HG02759 (cell line): ENCODE measurements at regions not wholly inside any gene's neighbourhood (a gene's known extent, or its start where the extent isn't known, plus 50 kb on each side); places are given as distances from the start of the nearest gene placed in this dataset.

Experiments
- ATAC-seq: cut with Tn5 transposase; IDR thresholded peaks from one replicate; pipeline ENCODE4 v1.9.1; 2021; ENCODE audit warnings: mild to moderate bottlenecking, moderate library complexity; ENCODE audit not compliant: unreplicated experiment

- no peak for ATAC-seq
These were observed 53.1 kb upstream of the GLRA2 start for GRCh38 chrX:14476205-14476604.

GRCh38 chrX:14449773-14450172, 79.6 kb upstream of the GLRA2 start:
- no peak for ATAC-seq

GRCh38 chrX:14448406-14448805, 80.9 kb upstream of the GLRA2 start:
- ATAC-seq: no peak

- no peak for ATAC-seq
These were observed 89.2 kb upstream of the GLRA2 start for GRCh38 chrX:14440106-14440505.

GRCh38 chrX:14427614-14428013, 101.7 kb upstream of the GLRA2 start:
- no peak for ATAC-seq

- no peak for ATAC-seq
These were observed 108.5 kb upstream of the GLRA2 start for GRCh38 chrX:14420841-14421240.

- no peak for ATAC-seq
These were observed 116.7 kb upstream of the GLRA2 start for GRCh38 chrX:14412686-14413085.

GRCh38 chrX:14411326-14411725, 118.0 kb upstream of the GLRA2 start:
- ATAC-seq: no peak

GRCh38 chrX:14409341-14409740, 120.0 kb upstream of the GLRA2 start:
- no peak for ATAC-seq

GRCh38 chrX:14406225-14406624, 123.1 kb upstream of the GLRA2 start:
- no peak for ATAC-seq

GRCh38 chrX:14398725-14399124, 130.6 kb upstream of the GLRA2 start:
- ATAC-seq: no peak

- ATAC-seq: no peak
These were observed 139.7 kb upstream of the GLRA2 start for GRCh38 chrX:14389682-14390081.

- no peak for ATAC-seq
These were observed 142.4 kb upstream of the GLRA2 start for GRCh38 chrX:14386981-14387380.

GRCh38 chrX:14380044-14380443, 149.3 kb upstream of the GLRA2 start:
- no peak for ATAC-seq

- ATAC-seq: no peak
These were observed 151.9 kb upstream of the GLRA2 start for GRCh38 chrX:14377427-14377826.

GRCh38 chrX:14363728-14364127, 165.6 kb upstream of the GLRA2 start:
- ATAC-seq: no peak

GRCh38 chrX:14362721-14363120, 166.6 kb upstream of the GLRA2 start:
- no peak for ATAC-seq

GRCh38 chrX:14361435-14361834, 167.9 kb upstream of the GLRA2 start:
- no peak for ATAC-seq

- ATAC-seq: no peak
These were observed 169.6 kb upstream of the GLRA2 start for GRCh38 chrX:14359727-14360126.

GRCh38 chrX:14359316-14359715, 170.0 kb upstream of the GLRA2 start:
- no peak for ATAC-seq

GRCh38 chrX:14357314-14357713, 172.0 kb upstream of the GLRA2 start:
- no peak for ATAC-seq

- ATAC-seq: no peak
These were observed 172.9 kb upstream of the GLRA2 start for GRCh38 chrX:14356401-14356800.

GRCh38 chrX:14355556-14355955, 173.8 kb upstream of the GLRA2 start:
- no peak for ATAC-seq

- ATAC-seq: no peak
These were observed 174.8 kb upstream of the GLRA2 start for GRCh38 chrX:14354521-14354920.
